Suppressor macrophage (primary cell): ENCODE measurements at regions not wholly inside any gene's neighbourhood (a gene's known extent, or its start where the extent isn't known, plus 50 kb on each side); places are given as distances from the start of the nearest gene placed in this dataset.
"Not testable (repeated sequence)": the region's sequence is repeated elsewhere in the genome, so short reads cannot be mapped to it uniquely, and the experiment has no call there.

Experiments used
- DNase-seq, 4 experiments: peaks; one replicate each; pipeline ENCODE4 v3.0.0-alpha.2; 2020 to 2022

GRCh38 chr14:87813686-87814085 is 179.3 kb downstream of the GALC start:
- DNase-seq, result no peak

GRCh38 chr14:87813211-87813610 is 179.8 kb downstream of the GALC start:
- no peak for DNase-seq

- no peak for DNase-seq
Measured at GRCh38 chr14:87811246-87811645, 181.7 kb downstream of the GALC start.

- DNase-seq, result no peak
Measured at GRCh38 chr14:87810711-87811110, 182.3 kb downstream of the GALC start.

- no peak for DNase-seq
Measured at GRCh38 chr14:87809261-87809660, 183.7 kb downstream of the GALC start.

- peak; percentile 33 to 67 (median 46) for DNase-seq
Measured at GRCh38 chr14:87805315-87805723, 187.7 kb downstream of the GALC start.

GRCh38 chr14:87800216-87800615 is 192.8 kb downstream of the GALC start:
- no peak for DNase-seq

GRCh38 chr14:87799400-87799799 is 193.6 kb downstream of the GALC start:
- DNase-seq, result peak in 2 of 4 experiments; percentile 3 to 12

- DNase-seq, result no peak
Measured at GRCh38 chr14:87797001-87797400, 196.0 kb downstream of the GALC start.

GRCh38 chr14:87794561-87794960 is 198.4 kb downstream of the GALC start:
- DNase-seq, result no peak

- DNase-seq, result no peak
Measured at GRCh38 chr14:87785897-87786296, 207.1 kb downstream of the GALC start.

- DNase-seq, result no peak
Measured at GRCh38 chr14:87784386-87784785, 208.6 kb downstream of the GALC start.

- no peak for DNase-seq
Measured at GRCh38 chr14:87783071-87783470, 209.9 kb downstream of the GALC start.

GRCh38 chr14:87772854-87773253 is 220.1 kb downstream of the GALC start:
- no peak for DNase-seq

GRCh38 chr14:87767567-87767901 is 225.4 kb downstream of the GALC start:
- no peak for DNase-seq

- DNase-seq, result no peak
Measured at GRCh38 chr14:87758876-87759275, 234.1 kb downstream of the GALC start.

- DNase-seq, result no peak
Measured at GRCh38 chr14:87756661-87757060, 236.3 kb downstream of the GALC start.

- peak; percentile 4 to 32 (median 12) for DNase-seq
Measured at GRCh38 chr14:87754520-87755223, 238.3 kb downstream of the GALC start.

- DNase-seq, result no peak
Measured at GRCh38 chr14:87748558-87748957, 244.4 kb downstream of the GALC start.

GRCh38 chr14:87745507-87746118 is 247.4 kb downstream of the GALC start:
- peak; percentile 38 to 58 (median 48) for DNase-seq

- not testable (repeated sequence) for DNase-seq
Measured at GRCh38 chr14:87734577-87735360, 258.2 kb downstream of the GALC start.

GRCh38 chr14:87733115-87733514 is 259.9 kb downstream of the GALC start:
- DNase-seq, result not testable (repeated sequence)

GRCh38 chr14:87732562-87732961 is 260.4 kb downstream of the GALC start:
- DNase-seq, result no peak

- DNase-seq, result no peak
Measured at GRCh38 chr14:87725318-87725717, 267.7 kb downstream of the GALC start.
